H1 (cell line): ENCODE measurements at regions not wholly inside any gene's neighbourhood (a gene's known extent, or its start where the extent isn't known, plus 50 kb on each side); places are given as distances from the start of the nearest gene placed in this dataset.

Experiments
- CTCF ChIA-PET: fragments of 300-600 bp; sonication (Branson Sonifier 250); formaldehyde crosslinking; loops from one replicate; lab custom pipeline; 2021; ENCODE audit not compliant: partially characterized antibody; lab: Charles Lee
- POLR2A ChIA-PET: fragments of 300-600 bp; sonication (Branson Sonifier 250); formaldehyde crosslinking; loops from one replicate; lab custom pipeline; 2021; ENCODE audit warnings: inconsistent platforms; ENCODE audit not compliant: partially characterized antibody; lab: Charles Lee
- DNase-seq, 2 experiments: peaks; one replicate each; pipeline versions ENCODE4 v3.0.0 to v3.0.0-alpha.2; 2010 to 2022; ENCODE audit warnings: low spot score in 2 of 2, low read depth in 1 of 2, mixed read lengths in 1 of 2
- FAIRE-seq: peaks from 2 replicates; lab custom pipeline; 2011; peaks lifted over from hg19 to GRCh38; lab: Jason Lieb, UNC
- H2AFZ ChIP-seq: 2 replicates; pipeline ENCODE4 v1.8.1; 2012; ENCODE audit warnings: low read length, inconsistent platforms
- H2AK5ac ChIP-seq: 2 replicates; pipeline ENCODE4 v1.6.1; 2013; ENCODE audit warnings: low read depth, low read length
- H2BK120ac ChIP-seq: replicated peaks from 2 replicates; pipeline ENCODE3; 2013; ENCODE audit warnings: low read depth, low read length, inconsistent platforms
- H2BK12ac ChIP-seq: 2 replicates; pipeline ENCODE4 v1.6.1; 2013; ENCODE audit warnings: low read depth, low read length
- H2BK15ac ChIP-seq: 2 replicates; pipeline ENCODE4 v1.6.1; 2013; ENCODE audit warnings: low read length
- H2BK20ac ChIP-seq: 2 replicates; pipeline ENCODE4 v1.6.1; 2013; ENCODE audit warnings: low read length
- H2BK5ac ChIP-seq: 2 replicates; pipeline ENCODE4 v1.6.1; 2013; ENCODE audit warnings: low read depth, low read length
- H3K14ac ChIP-seq: 2 replicates; pipeline ENCODE4 v1.6.1; 2013; ENCODE audit warnings: inconsistent platforms; ENCODE audit not compliant: insufficient read length
- H3K18ac ChIP-seq: 2 replicates; pipeline ENCODE4 v1.6.1; 2013; ENCODE audit warnings: low read length; ENCODE audit errors: extremely low read depth
- H3K23ac ChIP-seq: 2 replicates; pipeline ENCODE4 v1.6.1; 2013; ENCODE audit warnings: inconsistent platforms; ENCODE audit not compliant: insufficient read length
- H3K23me2 ChIP-seq: 2 replicates; pipeline ENCODE4 v1.6.1; 2013; ENCODE audit warnings: low read depth, low read length
- H3K27ac ChIP-seq: 2 replicates; pipeline ENCODE4 v1.6.1; 2011; ENCODE audit warnings: low read depth, low read length, inconsistent platforms
- H3K27me3 ChIP-seq, 4 experiments: replicated peaks in 1 of 4; 1 replicate in 1 of 4; 2 replicates in 3 of 4; pipeline versions ENCODE4 v1.6.1 to v1.8.1; 2011 to 2013; ENCODE audit warnings: low read length in 3 of 4, mild to moderate bottlenecking in 3 of 4, inconsistent platforms in 2 of 4, mixed read lengths in 2 of 4, moderate library complexity in 1 of 4; ENCODE audit not compliant: control insufficient read depth in 3 of 4, insufficient read depth in 3 of 4; ENCODE audit errors: extremely low read depth in 1 of 4
- H3K36me3 ChIP-seq, 4 experiments: 2 replicates each; pipeline versions ENCODE4 v1.6.1 to v1.8.1; 2011 to 2013; ENCODE audit warnings: mild to moderate bottlenecking in 4 of 4, low read length in 3 of 4, moderate library complexity in 2 of 4, control low read depth in 1 of 4, inconsistent platforms in 1 of 4; ENCODE audit not compliant: insufficient read depth in 4 of 4, control insufficient read depth in 2 of 4
- H3K4ac ChIP-seq: replicated peaks from 2 replicates; pipeline ENCODE3; 2013; ENCODE audit warnings: low read length, low read depth, mixed read lengths, inconsistent platforms; ENCODE audit not compliant: insufficient read length
- H3K4me1 ChIP-seq, 4 experiments: replicated peaks in 1 of 4; 1 replicate in 1 of 4; 2 replicates in 3 of 4; pipeline versions ENCODE4 v1.6.1 to v1.8.1; 2011 to 2013; ENCODE audit warnings: low read length in 3 of 4, inconsistent platforms in 2 of 4, mixed read lengths in 1 of 4; ENCODE audit not compliant: insufficient read depth in 4 of 4, control insufficient read depth in 3 of 4
- H3K4me2 ChIP-seq, 2 experiments: 2 replicates each; pipeline versions ENCODE4 v1.6.1 to v1.8.1; 2011 to 2013; ENCODE audit warnings: low read depth in 2 of 2, low read length in 2 of 2, control low read depth in 1 of 2, inconsistent platforms in 1 of 2, mild to moderate bottlenecking in 1 of 2; ENCODE audit not compliant: insufficient read depth in 1 of 2
- H3K4me3 ChIP-seq, 4 experiments: fragments of 200-600, 300-600 bp in 1 of 4; sonication (generic), shearing (Covaris generic), sonication (Bioruptor Twin) in 1 of 4; 2 replicates each; pipeline versions ENCODE4 v1.5.1 to v1.8.1; 2011 to 2016; ENCODE audit warnings: low read length in 4 of 4, low read depth in 3 of 4, control low read depth in 2 of 4, inconsistent platforms in 2 of 4, mild to moderate bottlenecking in 2 of 4, mixed read lengths in 1 of 4, moderate library complexity in 1 of 4; ENCODE audit not compliant: insufficient read depth in 2 of 4; ENCODE audit errors: extremely low read depth in 1 of 4
- H3K56ac ChIP-seq: replicated peaks from 2 replicates; pipeline ENCODE3; 2013; ENCODE audit warnings: low read depth, mild to moderate bottlenecking, mixed read lengths, low read length, inconsistent platforms; ENCODE audit not compliant: insufficient read length
- H3K79me1 ChIP-seq: 2 replicates; pipeline ENCODE4 v1.6.1; 2013; ENCODE audit warnings: low read depth, low read length, control low read depth
- H3K79me2 ChIP-seq, 2 experiments: 2 replicates each; pipeline versions ENCODE4 v1.6.1 to v1.8.1; 2012 to 2013; ENCODE audit warnings: low read length in 2 of 2, mild to moderate bottlenecking in 2 of 2, inconsistent platforms in 1 of 2; ENCODE audit not compliant: insufficient read depth in 2 of 2, control insufficient read depth in 1 of 2
- H3K9ac ChIP-seq, 4 experiments: replicated peaks in 1 of 4; 1 replicate in 1 of 4; 2 replicates in 3 of 4; pipeline versions ENCODE4 v1.6.1 to v1.8.1; 2011 to 2013; ENCODE audit warnings: low read depth in 3 of 4, low read length in 3 of 4, control low read depth in 2 of 4, mild to moderate bottlenecking in 2 of 4, moderate library complexity in 2 of 4, inconsistent platforms in 1 of 4; ENCODE audit errors: extremely low read depth in 1 of 4
- H3K9me3 ChIP-seq, 2 experiments: 2 replicates each; pipeline versions ENCODE4 v1.6.1 to v1.8.1; 2012 to 2013; ENCODE audit warnings: mild to moderate bottlenecking in 2 of 2, moderate library complexity in 2 of 2, control low read depth in 1 of 2, inconsistent platforms in 1 of 2, low read depth in 1 of 2, low read length in 1 of 2, mixed read lengths in 1 of 2; ENCODE audit not compliant: insufficient read depth in 2 of 2
- H4K20me1 ChIP-seq, 2 experiments: replicated peaks in 1 of 2; 2 replicates each; pipeline versions ENCODE3 to v1.8.1; 2011 to 2013; ENCODE audit warnings: inconsistent platforms in 2 of 2, low read length in 2 of 2, mild to moderate bottlenecking in 1 of 2; ENCODE audit not compliant: insufficient read depth in 2 of 2, control insufficient read depth in 1 of 2
- H4K5ac ChIP-seq: 2 replicates; pipeline ENCODE4 v1.6.1; 2013; ENCODE audit warnings: low read length, low read depth, mixed read lengths, inconsistent platforms; ENCODE audit not compliant: insufficient read length
- H4K8ac ChIP-seq: 2 replicates; pipeline ENCODE4 v1.8.0; 2013; ENCODE audit warnings: mild to moderate bottlenecking, moderate library complexity, low read length, inconsistent platforms; ENCODE audit not compliant: insufficient read depth; ENCODE audit errors: extremely low read depth
- H4K91ac ChIP-seq: replicated peaks from 2 replicates; pipeline ENCODE3; 2013; ENCODE audit warnings: low read length, mixed read lengths, inconsistent platforms; ENCODE audit not compliant: insufficient read length
- BRCA1 ChIP-seq: IDR thresholded peaks from 2 replicates; pipeline ENCODE4 v1.6.1; 2012; ENCODE audit warnings: low read depth, low read length, improper control_type of control experiment
- KDM1A ChIP-seq: fragments of 200-600, 300-600 bp; sonication (generic); IDR thresholded peaks from 2 replicates; pipeline ENCODE4 v1.7.1; 2016; ENCODE audit warnings: mild to moderate bottlenecking, low read length, borderline replicate concordance
- KDM4A ChIP-seq: IDR thresholded peaks from one replicate; pipeline ENCODE4 v1.7.1; 2012; ENCODE audit warnings: low read depth, mild to moderate bottlenecking, moderate library complexity, low read length, inconsistent platforms; ENCODE audit not compliant: severe bottlenecking
- MAFK ChIP-seq: IDR thresholded peaks from 2 replicates; pipeline ENCODE4 v1.6.1; 2012; ENCODE audit warnings: low read depth, mild to moderate bottlenecking, improper control_type of control experiment, low read length
- SIRT6 ChIP-seq: IDR thresholded peaks from one replicate; pipeline ENCODE4 v1.7.1; 2012; ENCODE audit warnings: low read length, inconsistent platforms
- SUZ12 ChIP-seq: fragments of 200-600 bp; sonication (generic); IDR thresholded peaks from 2 replicates; pipeline ENCODE4 v1.6.1; 2012; ENCODE audit warnings: mild to moderate bottlenecking, inconsistent platforms, low read length, moderate library complexity, mixed read lengths
- YY1 ChIP-seq: IDR thresholded peaks from 2 replicates; pipeline ENCODE4 v1.6.1; 2011; ENCODE audit warnings: low read depth, mild to moderate bottlenecking, low read length
- WGBS, 2 experiments: shearing (Covaris generic) in 1 of 2; methylation state at CpG; one replicate each; pipeline versions ENCODE4 v1.1.6 to v1.1.7; 2013 to 2015; ENCODE audit warnings: low lambda C conversion rate in 2 of 2, mixed read lengths in 2 of 2, inconsistent platforms in 1 of 2, low coverage in 1 of 2, missing lambda C conversion rate in 1 of 2; ENCODE audit not compliant: insufficient replicate concordance in 2 of 2, insufficient coverage in 1 of 2, insufficient read length in 1 of 2; ENCODE audit errors: extremely low coverage in 1 of 2, missing lambda C conversion rate in 1 of 2; 5-methylcytosine and 5-hydroxymethylcytosine counted together
- TF ChIP-seq, protein P1 (sequence below): IDR thresholded peaks from 2 replicates; pipeline ENCODE4 v1.6.1; 2011; ENCODE audit warnings: low read depth, mild to moderate bottlenecking, low read length; ENCODE audit not compliant: insufficient read depth

DNA sequence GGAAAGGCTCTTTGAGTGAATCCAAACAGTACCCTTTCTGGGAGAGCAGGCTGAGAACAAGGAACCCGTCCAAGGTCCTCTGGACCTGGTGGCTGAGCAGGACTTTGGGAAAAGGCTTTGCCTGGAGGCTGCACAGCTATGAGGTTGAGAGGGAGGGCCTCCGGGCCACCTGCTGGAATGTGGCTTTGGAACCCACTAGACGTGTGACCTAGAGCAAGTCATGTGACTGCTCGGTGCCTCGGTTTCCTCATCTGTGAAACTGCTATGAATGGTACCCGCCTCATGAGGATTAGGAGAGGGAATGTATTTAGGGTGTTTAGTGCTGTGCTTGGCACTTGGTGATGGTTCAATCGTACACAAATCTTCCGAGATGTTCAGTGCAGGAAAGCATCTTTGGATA, 50.4 kb downstream of the HAPSTR1 start:
- H3K14ac ChIP-seq, result no peak overlapping the region
- no peak overlapping the region for H3K27ac ChIP-seq
- H3K4me3 ChIP-seq, result no peak overlapping the region
- no peaks in the 10 kb centered on the region for H3K36me3 ChIP-seq
- H3K79me1 ChIP-seq, result no peaks in the 10 kb centered on the region
- no peak for FAIRE-seq
- no peak overlapping the region for H3K4ac ChIP-seq
- no peak overlapping the region for H4K8ac ChIP-seq
- 83% methylated on average over 8 of the region's 8 CpGs; no CpG with 5 or more reads in 1 of the 2 experiments for WGBS, 2 experiments
- H3K23ac ChIP-seq, result no peak overlapping the region
- H3K9ac ChIP-seq, result no peak overlapping the region
- H2BK15ac ChIP-seq, result no peak overlapping the region
- no peak for TF ChIP-seq YY1
- TF ChIP-seq BRCA1, result no peak
- no peak for TF ChIP-seq MAFK
- TF ChIP-seq SIRT6, result no peak
- no peak for TF ChIP-seq SUZ12
- TF ChIP-seq KDM4A, result no peak
- TF ChIP-seq, protein P1, sequence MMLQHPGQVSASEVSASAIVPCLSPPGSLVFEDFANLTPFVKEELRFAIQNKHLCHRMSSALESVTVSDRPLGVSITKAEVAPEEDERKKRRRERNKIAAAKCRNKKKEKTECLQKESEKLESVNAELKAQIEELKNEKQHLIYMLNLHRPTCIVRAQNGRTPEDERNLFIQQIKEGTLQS, result no peak
- TF ChIP-seq KDM1A, result no peak
- H2BK20ac ChIP-seq, result no peak overlapping the region
- CTCF ChIA-PET, result interaction anchor here (1.2 kb wide), 1 partner anchor 19 kb away, joined by 3 read pairs; no protein-coding TSS in a partner anchor
- no peak overlapping the region for H2BK12ac ChIP-seq
- H3K18ac ChIP-seq, result no peak overlapping the region
- no peak overlapping the region for H2AFZ ChIP-seq
- H3K23me2 ChIP-seq, result peaks cover 2% of the 10 kb centered on the region; the same call in 1 of the 2 replicates
- H2BK5ac ChIP-seq, result no peak overlapping the region
- H4K20me1 ChIP-seq, result peaks cover 0 to 3% of the 10 kb centered on the region in 2 experiments
- DNase-seq, result no peak
- no peak overlapping the region for H4K91ac ChIP-seq
- H4K5ac ChIP-seq, result no peak overlapping the region
- peaks cover 0 to 12% (median 5%) of the 10 kb centered on the region in 4 experiments; a peak in 4 of 7 replicates for H3K4me1 ChIP-seq
- H3K56ac ChIP-seq, result no peak overlapping the region
- POLR2A ChIA-PET, result no interaction called here
- no peaks in the 10 kb centered on the region for H3K9me3 ChIP-seq
- no peak overlapping the region for H2AK5ac ChIP-seq
- no peaks in the 10 kb centered on the region for H3K79me2 ChIP-seq
- no peak overlapping the region for H2BK120ac ChIP-seq
- no peak overlapping the region for H3K4me2 ChIP-seq
- H3K27me3 ChIP-seq, result no peaks in the 10 kb centered on the region
